Loucy (cell line): ENCODE measurements at regions not wholly inside any gene's neighbourhood (a gene's known extent, or its start where the extent isn't known, plus 50 kb on each side); places are given as distances from the start of the nearest gene placed in this dataset.

Source experiments
- H2AFZ ChIP-seq: fragments of 200-600 bp; sonication (generic); 2 replicates; pipeline ENCODE4 v1.6.0; 2016; ENCODE audit warnings: antibody characterized with exemption, mild to moderate bottlenecking, low read length, moderate library complexity
- H3F3A ChIP-seq: fragments of 200-600 bp; 2 replicates; pipeline ENCODE4 v1.6.0; 2016; ENCODE audit warnings: antibody characterized with exemption, low read depth, mild to moderate bottlenecking
- H3K27me3 ChIP-seq: fragments of 200-600 bp; sonication (generic); 2 replicates; pipeline ENCODE4 v1.6.1; 2014; ENCODE audit warnings: low read length, mild to moderate bottlenecking; ENCODE audit not compliant: insufficient read depth, poor library complexity, severe bottlenecking
- H3K36me3 ChIP-seq: fragments of 200-600 bp; sonication (generic); 2 replicates; pipeline ENCODE4 v1.6.1; 2016; ENCODE audit warnings: low read length; ENCODE audit not compliant: insufficient read depth
- H3K4me1 ChIP-seq: fragments of 200-600 bp; sonication (generic); 2 replicates; pipeline ENCODE4 v1.5.1; 2014; ENCODE audit warnings: low read length, mild to moderate bottlenecking; ENCODE audit not compliant: insufficient read depth, poor library complexity, severe bottlenecking
- H3K4me2 ChIP-seq: fragments of 200-600 bp; sonication (generic); 2 replicates; pipeline ENCODE4 v1.6.0; 2014; ENCODE audit warnings: antibody characterized with exemption, low read length, low read depth, mild to moderate bottlenecking; ENCODE audit not compliant: poor library complexity, severe bottlenecking
- H3K4me3 ChIP-seq: fragments of 200-600 bp; sonication (generic); 2 replicates; pipeline ENCODE4 v1.5.1; 2014; ENCODE audit warnings: low read length, mild to moderate bottlenecking, mixed read lengths; ENCODE audit not compliant: poor library complexity, severe bottlenecking
- H3K79me2 ChIP-seq: fragments of 200-600 bp; sonication (generic); 2 replicates; pipeline ENCODE4 v1.6.1; 2014; ENCODE audit warnings: low read length; ENCODE audit not compliant: insufficient read depth
- H3K9ac ChIP-seq: fragments of 200-600 bp; sonication (generic); 2 replicates; pipeline ENCODE4 v1.6.0; 2014; ENCODE audit warnings: mild to moderate bottlenecking, low read depth, low read length, moderate library complexity; ENCODE audit not compliant: poor library complexity, severe bottlenecking
- H3K9me2 ChIP-seq: fragments of 200-600 bp; sonication (generic); replicated peaks from 2 replicates; pipeline ENCODE4 v1.6.1; 2016; ENCODE audit warnings: low read depth, low read length, mixed read lengths
- H3K9me3 ChIP-seq: fragments of 200-600 bp; sonication (generic); 2 replicates; pipeline ENCODE4 v1.6.1; 2014; ENCODE audit warnings: mild to moderate bottlenecking, antibody characterized with exemption, low read length, low read depth; ENCODE audit not compliant: insufficient read depth
- H4K20me1 ChIP-seq: fragments of 200-600 bp; sonication (generic); 2 replicates; pipeline ENCODE4 v1.6.0; 2014; ENCODE audit warnings: antibody characterized with exemption, low read length, mild to moderate bottlenecking; ENCODE audit not compliant: insufficient read depth, poor library complexity, severe bottlenecking
- EZH2phosphoT487 ChIP-seq: fragments of 200-600 bp; IDR thresholded peaks from 2 replicates; pipeline ENCODE4 v1.6.1; 2018; ENCODE audit warnings: antibody characterized with exemption, mild to moderate bottlenecking, moderate library complexity, borderline replicate concordance
- TF ChIP-seq, protein P1 (sequence below): fragments of 200-600 bp; sonication (generic); conservative IDR thresholded peaks from 2 replicates; pipeline ENCODE4 v1.5.1; 2014; ENCODE audit warnings: mild to moderate bottlenecking, antibody characterized with exemption, low read length

DNA sequence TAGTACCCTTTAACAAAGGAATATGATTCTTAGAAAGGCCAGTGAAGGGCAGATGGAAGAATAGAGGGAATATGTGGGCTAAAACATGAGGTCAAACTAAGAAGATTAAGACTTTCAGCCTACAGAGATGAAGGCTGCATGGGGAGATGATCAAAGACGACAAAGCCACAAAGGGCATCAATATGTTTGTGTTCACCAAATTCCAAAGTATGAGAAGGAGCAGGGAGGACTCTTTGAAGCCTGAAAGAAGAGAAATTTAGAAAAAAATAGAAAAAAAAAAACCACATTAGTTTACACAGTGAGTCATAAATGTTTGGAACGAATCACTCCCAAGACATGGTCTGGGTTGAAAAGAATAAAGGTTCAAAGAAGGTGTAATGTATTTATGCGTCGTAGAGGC, 131.8 kb downstream of the NEDD1 start:
- Histone ChIP-seq H3K79me2 (no peaks in the 10 kb centered on the region), H3F3A (no peaks in the 10 kb centered on the region), H3K9me3 (no peaks in the 10 kb centered on the region), H3K4me2 (no peak overlapping the region), H3K4me1 (no peaks in the 10 kb centered on the region), H4K20me1 (no peaks in the 10 kb centered on the region), H3K4me3 (no peak overlapping the region), H2AFZ (no peak overlapping the region), H3K36me3 (no peaks in the 10 kb centered on the region), H3K9me2 (no peaks in the 10 kb centered on the region), H3K9ac (no peak overlapping the region), H3K27me3 (no peaks in the 10 kb centered on the region)
- TF ChIP-seq EZH2phosphoT487: no peak
- TF ChIP-seq, protein P1, sequence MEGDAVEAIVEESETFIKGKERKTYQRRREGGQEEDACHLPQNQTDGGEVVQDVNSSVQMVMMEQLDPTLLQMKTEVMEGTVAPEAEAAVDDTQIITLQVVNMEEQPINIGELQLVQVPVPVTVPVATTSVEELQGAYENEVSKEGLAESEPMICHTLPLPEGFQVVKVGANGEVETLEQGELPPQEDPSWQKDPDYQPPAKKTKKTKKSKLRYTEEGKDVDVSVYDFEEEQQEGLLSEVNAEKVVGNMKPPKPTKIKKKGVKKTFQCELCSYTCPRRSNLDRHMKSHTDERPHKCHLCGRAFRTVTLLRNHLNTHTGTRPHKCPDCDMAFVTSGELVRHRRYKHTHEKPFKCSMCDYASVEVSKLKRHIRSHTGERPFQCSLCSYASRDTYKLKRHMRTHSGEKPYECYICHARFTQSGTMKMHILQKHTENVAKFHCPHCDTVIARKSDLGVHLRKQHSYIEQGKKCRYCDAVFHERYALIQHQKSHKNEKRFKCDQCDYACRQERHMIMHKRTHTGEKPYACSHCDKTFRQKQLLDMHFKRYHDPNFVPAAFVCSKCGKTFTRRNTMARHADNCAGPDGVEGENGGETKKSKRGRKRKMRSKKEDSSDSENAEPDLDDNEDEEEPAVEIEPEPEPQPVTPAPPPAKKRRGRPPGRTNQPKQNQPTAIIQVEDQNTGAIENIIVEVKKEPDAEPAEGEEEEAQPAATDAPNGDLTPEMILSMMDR: no peak

DNA sequence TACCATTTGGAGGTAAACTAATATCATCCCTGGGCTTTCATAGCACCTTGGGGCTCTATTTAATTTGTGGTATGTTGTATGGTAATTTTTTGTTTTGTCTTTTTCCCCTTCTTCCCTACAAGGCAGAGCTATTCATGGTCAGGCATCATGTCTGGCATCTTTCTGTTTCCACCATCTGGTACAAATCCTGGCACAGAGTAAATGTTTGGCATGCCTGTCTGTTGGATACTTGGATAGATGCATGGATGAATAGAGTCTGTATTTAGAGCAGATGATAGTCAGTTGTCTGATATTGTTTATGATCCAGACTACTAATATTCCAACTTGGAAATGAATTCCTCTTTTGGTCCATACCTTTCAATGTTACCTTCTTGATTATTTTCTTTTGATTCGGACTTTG, 139.8 kb downstream of the NEDD1 start:
- no peaks in the 10 kb centered on the region for H3K36me3 ChIP-seq
- no peaks in the 10 kb centered on the region for H3K4me1 ChIP-seq
- no peaks in the 10 kb centered on the region for H3K27me3 ChIP-seq
- H3K4me2 ChIP-seq: no peak overlapping the region
- no peak overlapping the region for H3K9ac ChIP-seq
- no peak overlapping the region for H3K4me3 ChIP-seq
- H3K9me2 ChIP-seq: no peaks in the 10 kb centered on the region
- TF ChIP-seq, protein P1: no peak
- TF ChIP-seq EZH2phosphoT487: no peak
- no peaks in the 10 kb centered on the region for H4K20me1 ChIP-seq
- no peaks in the 10 kb centered on the region for H3F3A ChIP-seq
- H3K9me3 ChIP-seq: no peaks in the 10 kb centered on the region
- no peak overlapping the region for H2AFZ ChIP-seq
- no peaks in the 10 kb centered on the region for H3K79me2 ChIP-seq

DNA sequence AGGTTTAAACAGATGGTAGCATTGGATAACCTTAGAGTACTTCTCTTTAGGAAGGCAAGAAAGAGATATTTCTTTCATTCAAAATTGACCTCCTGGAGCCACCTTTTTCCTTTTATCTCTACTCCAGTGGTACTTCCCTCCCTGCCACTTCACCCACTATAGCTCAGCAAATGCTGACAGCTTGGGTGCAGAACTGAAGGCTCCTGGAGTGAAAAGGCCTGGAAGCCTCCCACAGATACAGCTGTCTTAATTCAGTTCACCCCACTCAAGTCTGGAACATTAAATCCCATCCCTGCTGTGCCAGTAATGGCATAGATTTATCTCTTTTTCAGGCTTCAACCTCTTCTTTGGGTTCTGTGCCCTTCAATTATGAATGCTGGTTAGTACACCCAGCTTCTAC, 140.3 kb downstream of the NEDD1 start:
- Histone ChIP-seq H2AFZ (no peak overlapping the region), H4K20me1 (no peaks in the 10 kb centered on the region), H3K79me2 (no peaks in the 10 kb centered on the region), H3K36me3 (no peaks in the 10 kb centered on the region), H3K4me3 (no peak overlapping the region), H3F3A (no peaks in the 10 kb centered on the region), H3K9me3 (no peaks in the 10 kb centered on the region), H3K4me1 (no peaks in the 10 kb centered on the region), H3K27me3 (no peaks in the 10 kb centered on the region), H3K9ac (no peak overlapping the region), H3K9me2 (no peaks in the 10 kb centered on the region), H3K4me2 (no peak overlapping the region)
- TF ChIP-seq, protein P1: no peak
